GM13977 (cell line): ENCODE measurements at regions not wholly inside any gene's neighbourhood (a gene's known extent, or its start where the extent isn't known, plus 50 kb on each side); places are given as distances from the start of the nearest gene placed in this dataset.

Experiments used
- DNase-seq: peaks from one replicate; pipeline ENCODE4 v3.0.0; 2012; ENCODE audit warnings: low spot score
- in situ Hi-C: fragments of 300-500 bp; cut with MboI; formaldehyde crosslinking; loops from one replicate; pipeline ENCODE4 v1.12.0; 2022; ENCODE audit warnings: low sequenced_read_pairs, low pct_unique_long_range_greater_than_20kb, mixed read lengths, inconsistent platforms; ENCODE audit not compliant: unreplicated experiment
- TF ChIP-seq, protein P1 (sequence below): IDR thresholded peaks from 2 replicates; pipeline ENCODE4 v1.5.1; 2012; ENCODE audit warnings: mild to moderate bottlenecking, control low read depth; ENCODE audit not compliant: insufficient read depth; ENCODE audit errors: extremely low read depth, missing control alignments

DNA sequence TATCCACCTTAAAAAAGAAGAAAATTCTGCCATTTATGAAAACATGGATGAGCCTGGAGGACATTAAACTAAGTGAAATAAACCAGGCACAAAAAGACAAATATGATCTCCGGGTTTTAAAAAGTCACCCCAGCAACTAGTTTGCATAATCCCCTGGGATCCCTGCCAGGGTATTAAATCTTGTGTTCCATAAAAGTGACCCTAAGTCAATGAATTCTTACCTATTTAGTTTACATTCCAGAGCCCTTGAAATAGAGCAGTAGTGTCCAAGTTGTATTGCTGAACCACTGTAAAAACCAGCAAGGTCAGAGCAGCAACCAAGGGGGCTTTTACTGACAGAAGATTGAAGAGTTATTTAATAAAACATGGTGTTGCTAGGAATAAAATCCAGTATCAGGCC, 716.8 kb upstream of the BCHE start:
- TF ChIP-seq, protein P1, sequence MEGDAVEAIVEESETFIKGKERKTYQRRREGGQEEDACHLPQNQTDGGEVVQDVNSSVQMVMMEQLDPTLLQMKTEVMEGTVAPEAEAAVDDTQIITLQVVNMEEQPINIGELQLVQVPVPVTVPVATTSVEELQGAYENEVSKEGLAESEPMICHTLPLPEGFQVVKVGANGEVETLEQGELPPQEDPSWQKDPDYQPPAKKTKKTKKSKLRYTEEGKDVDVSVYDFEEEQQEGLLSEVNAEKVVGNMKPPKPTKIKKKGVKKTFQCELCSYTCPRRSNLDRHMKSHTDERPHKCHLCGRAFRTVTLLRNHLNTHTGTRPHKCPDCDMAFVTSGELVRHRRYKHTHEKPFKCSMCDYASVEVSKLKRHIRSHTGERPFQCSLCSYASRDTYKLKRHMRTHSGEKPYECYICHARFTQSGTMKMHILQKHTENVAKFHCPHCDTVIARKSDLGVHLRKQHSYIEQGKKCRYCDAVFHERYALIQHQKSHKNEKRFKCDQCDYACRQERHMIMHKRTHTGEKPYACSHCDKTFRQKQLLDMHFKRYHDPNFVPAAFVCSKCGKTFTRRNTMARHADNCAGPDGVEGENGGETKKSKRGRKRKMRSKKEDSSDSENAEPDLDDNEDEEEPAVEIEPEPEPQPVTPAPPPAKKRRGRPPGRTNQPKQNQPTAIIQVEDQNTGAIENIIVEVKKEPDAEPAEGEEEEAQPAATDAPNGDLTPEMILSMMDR: no peak
- in situ Hi-C loops: no loop called here
- no peak for DNase-seq

DNA sequence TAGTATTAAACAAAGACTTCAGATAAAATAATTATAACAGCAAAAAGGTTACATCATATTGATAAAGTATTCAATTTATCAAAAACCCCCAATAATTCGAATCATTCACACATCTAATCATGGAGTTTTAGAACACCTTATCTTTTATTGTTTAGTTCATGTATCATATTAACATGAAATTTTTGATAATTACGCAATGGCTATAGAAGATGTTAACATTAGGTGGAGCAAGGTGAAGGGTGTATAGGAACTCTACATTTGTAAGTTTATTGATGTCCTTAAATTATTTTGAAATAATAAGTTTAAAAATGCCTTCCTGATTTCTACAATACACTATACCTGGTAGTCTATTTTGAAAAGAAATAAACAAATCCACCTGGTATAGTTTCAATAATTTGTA, 696.5 kb upstream of the BCHE start:
- TF ChIP-seq, protein P1: no peak
- in situ Hi-C loops: no loop called here
- no peak for DNase-seq

DNA sequence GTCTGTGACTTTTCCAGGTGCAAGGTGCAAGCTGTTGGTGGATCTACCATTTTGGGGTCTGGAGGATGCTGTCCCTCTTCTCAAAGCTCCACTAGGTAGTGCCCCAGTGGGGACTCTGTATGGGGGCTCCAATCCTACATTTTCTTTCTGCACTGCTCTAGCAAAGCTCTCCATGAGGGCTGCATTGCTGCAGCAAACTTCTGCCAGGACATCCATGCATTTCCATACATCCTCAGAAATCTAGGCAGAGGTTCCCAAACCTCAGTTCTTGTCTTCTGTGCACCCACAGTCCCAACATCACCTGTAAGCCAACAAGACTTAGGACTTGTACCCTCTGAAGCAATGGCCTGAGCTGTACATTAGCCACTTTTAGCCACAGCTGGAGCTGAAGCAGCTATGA, 694.5 kb upstream of the BCHE start:
- in situ Hi-C loops: no loop called here
- TF ChIP-seq, protein P1: no peak
- DNase-seq: no peak

DNA sequence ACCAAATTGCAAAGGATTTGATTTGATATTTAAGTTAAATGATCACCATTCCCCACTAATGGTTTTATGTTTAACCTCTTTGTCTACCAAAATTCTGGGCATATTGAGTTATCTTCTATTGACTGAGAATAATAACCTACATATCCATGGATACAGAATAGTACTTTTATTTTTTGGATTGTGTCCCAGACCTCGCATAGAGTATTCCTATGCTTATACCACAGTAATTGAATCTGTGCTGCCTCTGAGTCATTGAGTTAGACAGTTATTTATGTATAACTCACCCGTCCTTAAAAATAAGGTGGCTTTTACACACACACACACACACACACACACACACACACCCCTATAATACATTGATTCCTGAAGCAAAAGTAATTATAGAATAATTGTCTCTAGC, 690.1 kb upstream of the BCHE start:
- no peak for DNase-seq
- in situ Hi-C loops: no loop called here
- TF ChIP-seq, protein P1: no peak

DNA sequence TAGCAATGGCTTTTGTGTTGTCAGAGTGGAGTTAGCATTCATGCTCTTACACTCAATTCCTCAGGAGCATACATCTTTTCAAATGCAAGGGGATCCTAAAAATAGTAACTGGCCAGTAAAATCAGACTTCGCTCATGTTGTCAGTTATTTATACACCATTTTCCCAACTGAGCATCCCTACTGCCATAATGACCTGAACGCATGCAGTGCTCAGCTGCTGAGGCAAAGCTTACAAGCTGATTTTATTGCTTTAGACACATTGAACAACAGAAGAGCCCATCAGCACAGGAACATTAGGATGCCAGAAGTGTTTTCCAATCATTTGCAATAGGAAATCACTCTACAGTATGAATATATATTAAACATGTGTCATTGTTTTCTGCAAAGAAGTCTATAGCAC, 689.7 kb upstream of the BCHE start:
- in situ Hi-C loops: no loop called here
- TF ChIP-seq, protein P1: no peak
- no peak for DNase-seq

DNA sequence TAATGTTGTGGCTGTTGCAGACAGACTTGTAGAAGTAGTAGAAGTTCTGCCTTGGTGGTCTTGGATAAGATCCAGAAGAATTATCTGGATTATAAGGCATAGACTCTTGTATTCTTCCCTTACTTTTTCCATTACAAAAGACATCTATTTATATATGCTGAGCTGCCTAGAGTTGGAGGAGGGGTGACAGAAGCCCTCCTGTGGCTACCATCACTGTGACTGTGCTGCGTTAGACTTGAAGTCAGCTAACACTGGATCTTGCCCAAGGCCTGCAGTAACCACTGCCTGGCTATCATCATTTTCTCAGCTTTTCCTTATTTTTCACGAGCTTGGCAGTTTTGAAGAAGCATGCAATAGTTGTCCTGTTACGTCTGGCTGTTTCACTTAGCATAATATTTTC, 684.8 kb upstream of the BCHE start:
- in situ Hi-C loops: no loop called here
- DNase-seq: no peak
- TF ChIP-seq, protein P1: no peak

DNA sequence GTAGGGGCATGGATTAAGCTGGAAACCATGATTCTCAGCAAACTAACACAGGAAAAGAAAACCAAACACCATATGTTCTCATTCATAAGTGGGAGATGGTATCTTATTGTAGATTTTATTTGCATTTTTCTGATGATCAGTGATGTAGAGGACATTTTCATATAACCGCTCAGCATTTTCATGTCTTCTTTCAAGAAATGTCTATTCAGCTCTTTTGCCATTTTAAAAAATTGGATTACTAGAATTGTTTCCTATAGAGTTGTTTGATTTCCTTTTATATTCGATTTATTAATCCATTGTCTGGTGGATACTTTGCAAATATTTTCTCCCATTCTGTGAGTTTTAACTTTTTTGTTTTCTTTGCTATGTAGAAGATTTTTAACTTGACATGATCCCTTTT, 682.2 kb upstream of the BCHE start:
- in situ Hi-C loops: no loop called here
- no peak for DNase-seq
- TF ChIP-seq, protein P1: no peak
